ENCODE measurements at regions not wholly inside any gene's neighbourhood (a gene's known extent, or its start where the extent isn't known, plus 50 kb on each side); places are given as distances from the start of the nearest gene placed in this dataset.

DNA sequence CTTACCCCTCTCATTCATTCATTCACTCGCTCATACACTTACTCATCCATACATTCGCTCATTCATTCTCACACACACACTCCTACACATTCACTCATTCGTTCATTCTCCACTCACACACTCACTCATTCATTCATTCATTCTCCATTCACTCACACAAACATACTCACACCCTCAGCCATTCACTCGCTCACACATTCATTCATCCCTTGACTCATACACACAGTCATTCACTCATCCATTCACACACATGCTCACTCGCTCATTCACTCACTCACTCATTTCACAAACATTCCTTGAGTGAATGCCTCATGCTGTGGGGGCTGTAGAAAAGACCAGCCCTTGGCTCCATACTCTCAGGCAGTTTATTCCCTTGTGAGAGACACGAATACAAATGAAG is 151.1 kb upstream of the MAMLD1 start (continued):
- no peak for TF ChIP-seq SNAPC4 (CRISPR knock-in tag; IDR thresholded peaks at IDR 0.05)
- TF ChIP-seq TIGD3 (CRISPR knock-in tag; IDR thresholded peaks at IDR 0.05; ENCODE audit: borderline replicate concordance): no peak
- TF ChIP-seq GTF2F1 (IDR thresholded peaks at IDR 0.05; ENCODE audit: low read length): no peak
- TF ChIP-seq, protein P1, sequence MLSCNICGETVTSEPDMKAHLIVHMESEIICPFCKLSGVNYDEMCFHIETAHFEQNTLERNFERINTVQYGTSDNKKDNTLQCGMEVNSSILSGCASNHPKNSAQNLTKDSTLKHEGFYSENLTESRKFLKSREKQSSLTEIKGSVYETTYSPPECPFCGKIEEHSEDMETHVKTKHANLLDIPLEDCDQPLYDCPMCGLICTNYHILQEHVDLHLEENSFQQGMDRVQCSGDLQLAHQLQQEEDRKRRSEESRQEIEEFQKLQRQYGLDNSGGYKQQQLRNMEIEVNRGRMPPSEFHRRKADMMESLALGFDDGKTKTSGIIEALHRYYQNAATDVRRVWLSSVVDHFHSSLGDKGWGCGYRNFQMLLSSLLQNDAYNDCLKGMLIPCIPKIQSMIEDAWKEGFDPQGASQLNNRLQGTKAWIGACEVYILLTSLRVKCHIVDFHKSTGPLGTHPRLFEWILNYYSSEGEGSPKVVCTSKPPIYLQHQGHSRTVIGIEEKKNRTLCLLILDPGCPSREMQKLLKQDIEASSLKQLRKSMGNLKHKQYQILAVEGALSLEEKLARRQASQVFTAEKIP (CRISPR knock-in tag; IDR thresholded peaks at IDR 0.05; ENCODE audit: borderline replicate concordance): no peak
- TF ChIP-seq ZNF784 (CRISPR knock-in tag; IDR thresholded peaks at IDR 0.05; ENCODE audit: borderline replicate concordance): no peak

Data from HepG2 (cell line).